ENCODE measurements at regions not wholly inside any gene's neighbourhood (a gene's known extent, or its start where the extent isn't known, plus 50 kb on each side); places are given as distances from the start of the nearest gene placed in this dataset.
A peak's percentile ranks its signal among the peaks of the same experiment; 100 is the strongest.

GRCh38 chr14:28294834-28295440 lies 471.6 kb upstream of the FOXG1 start:
- TF ChIP-seq CTCF (IDR thresholded peaks at IDR 0.05; ENCODE audit: insufficient read depth, low read depth, low read length, missing control alignments): peak; percentile 58
- peak; percentile 74 for DNase-seq (ENCODE audit: low read depth)
- H3K4me3 ChIP-seq (ENCODE audit: low read length): no peak overlapping the region

GRCh38 chr14:28297559-28297958 lies 469.0 kb upstream of the FOXG1 start:
- no peak for TF ChIP-seq CTCF (IDR thresholded peaks at IDR 0.05; ENCODE audit: insufficient read depth, low read depth, low read length, missing control alignments)
- H3K4me3 ChIP-seq (ENCODE audit: low read length): no peak overlapping the region
- DNase-seq (ENCODE audit: low read depth): no peak

GRCh38 chr14:28298156-28298555 lies 468.4 kb upstream of the FOXG1 start:
- H3K4me3 ChIP-seq (ENCODE audit: low read length): no peak overlapping the region
- DNase-seq (ENCODE audit: low read depth): no peak
- no peak for TF ChIP-seq CTCF (IDR thresholded peaks at IDR 0.05; ENCODE audit: insufficient read depth, low read depth, low read length, missing control alignments)

GRCh38 chr14:28299227-28299626 lies 467.4 kb upstream of the FOXG1 start:
- TF ChIP-seq CTCF (IDR thresholded peaks at IDR 0.05; ENCODE audit: insufficient read depth, low read depth, low read length, missing control alignments): no peak
- no peak for DNase-seq (ENCODE audit: low read depth)
- H3K4me3 ChIP-seq (ENCODE audit: low read length): no peak overlapping the region

- no peak for TF ChIP-seq CTCF (IDR thresholded peaks at IDR 0.05; ENCODE audit: insufficient read depth, low read depth, low read length, missing control alignments)
- no peak for DNase-seq (ENCODE audit: low read depth)
- no peak overlapping the region for H3K4me3 ChIP-seq (ENCODE audit: low read length)
These were observed 466.2 kb upstream of the FOXG1 start for GRCh38 chr14:28300356-28300755.

- no peak overlapping the region for H3K4me3 ChIP-seq (ENCODE audit: low read length)
- DNase-seq (ENCODE audit: low read depth): no peak
- TF ChIP-seq CTCF (IDR thresholded peaks at IDR 0.05; ENCODE audit: insufficient read depth, low read depth, low read length, missing control alignments): no peak
These were observed 465.4 kb upstream of the FOXG1 start for GRCh38 chr14:28301179-28301578.

- peak; percentile 76 for DNase-seq (ENCODE audit: low read depth)
- H3K4me3 ChIP-seq (ENCODE audit: low read length): no peak overlapping the region
These were observed 463.3 kb upstream of the FOXG1 start for GRCh38 chr14:28303248-28303647.

More at GRCh38 chr14:28303248-28303647, 463.3 kb upstream of the FOXG1 start:
- TF ChIP-seq CTCF (IDR thresholded peaks at IDR 0.05; ENCODE audit: insufficient read depth, low read depth, low read length, missing control alignments): no peak

Data from epithelial cell of esophagus (primary cell).